GM23248 (cell line): ENCODE measurements at regions not wholly inside any gene's neighbourhood (a gene's known extent, or its start where the extent isn't known, plus 50 kb on each side); places are given as distances from the start of the nearest gene placed in this dataset.

ENCODE experiments used
- DNase-seq: peaks from one replicate; pipeline ENCODE4 v3.0.0-alpha.2; 2015
- H2AFZ ChIP-seq: fragments of 200-600 bp; sonication (generic); 2 replicates; pipeline ENCODE4 v1.6.1; 2016; ENCODE audit warnings: antibody characterized with exemption
- H3F3A ChIP-seq: fragments of 200-600 bp; sonication (generic); 2 replicates; pipeline ENCODE4 v1.6.1; 2016; ENCODE audit warnings: mild to moderate bottlenecking, antibody characterized with exemption, mixed run types; ENCODE audit not compliant: insufficient read depth
- H3K27ac ChIP-seq: fragments of 200-600 bp; sonication (generic); 2 replicates; pipeline ENCODE4 v1.5.1; 2016; ENCODE audit warnings: mild to moderate bottlenecking
- H3K27me3 ChIP-seq: fragments of 200-600 bp; sonication (generic); replicated peaks from 2 replicates; pipeline ENCODE4 v1.6.1; 2016; ENCODE audit warnings: mild to moderate bottlenecking; ENCODE audit not compliant: insufficient read depth
- H3K36me3 ChIP-seq: fragments of 200-600 bp; sonication (generic); 2 replicates; pipeline ENCODE4 v1.6.1; 2016; ENCODE audit warnings: low read depth, mild to moderate bottlenecking
- H3K4me1 ChIP-seq: fragments of 200-600 bp; sonication (generic); 2 replicates; pipeline ENCODE4 v1.6.1; 2016; ENCODE audit warnings: mild to moderate bottlenecking; ENCODE audit not compliant: insufficient read depth
- H3K4me2 ChIP-seq: fragments of 200-600 bp; sonication (generic); one replicate; pipeline ENCODE4 v1.6.1; 2016; ENCODE audit warnings: mild to moderate bottlenecking; ENCODE audit not compliant: unreplicated experiment
- H3K4me3 ChIP-seq: fragments of 200-600 bp; sonication (generic); 2 replicates; pipeline ENCODE4 v1.5.1; 2016; ENCODE audit warnings: mild to moderate bottlenecking
- H3K79me2 ChIP-seq: fragments of 200-600 bp; sonication (generic); 2 replicates; pipeline ENCODE4 v1.6.1; 2016; ENCODE audit warnings: mild to moderate bottlenecking; ENCODE audit not compliant: insufficient read depth
- H3K9ac ChIP-seq: fragments of 200-600 bp; sonication (generic); 2 replicates; pipeline ENCODE4 v1.6.1; 2016; ENCODE audit warnings: mild to moderate bottlenecking
- H3K9me2 ChIP-seq: fragments of 200-600 bp; sonication (generic); 2 replicates; pipeline ENCODE4 v1.6.1; 2016; ENCODE audit warnings: mixed run types, mild to moderate bottlenecking, moderate library complexity; ENCODE audit not compliant: insufficient read depth
- H3K9me3 ChIP-seq: fragments of 200-600 bp; sonication (generic); one replicate; pipeline ENCODE4 v1.6.1; 2017; ENCODE audit warnings: low read depth
- H4K20me1 ChIP-seq: fragments of 200-600 bp; sonication (generic); 2 replicates; pipeline ENCODE4 v1.6.0; 2016; ENCODE audit not compliant: insufficient read depth
- EZH2 ChIP-seq: fragments of 200-600 bp; sonication (generic); IDR thresholded peaks from 2 replicates; pipeline ENCODE4 v1.6.1; 2018; ENCODE audit warnings: antibody characterized with exemption, mild to moderate bottlenecking; ENCODE audit not compliant: insufficient read depth, poor library complexity, severe bottlenecking
- EZH2phosphoT487 ChIP-seq: fragments of 200-600 bp; sonication (generic); IDR thresholded peaks from 2 replicates; pipeline ENCODE4 v1.6.1; 2018; ENCODE audit warnings: antibody characterized with exemption, moderate library complexity, mild to moderate bottlenecking, low read depth; ENCODE audit not compliant: insufficient read depth
- WGBS, 2 experiments: methylation state at CpG; one replicate each; pipeline ENCODE4 v1.1.6; 2015 to 2017; ENCODE audit warnings: low lambda C conversion rate in 2 of 2, low coverage in 1 of 2; ENCODE audit errors: missing lambda C conversion rate in 2 of 2; 5-methylcytosine and 5-hydroxymethylcytosine counted together
- in situ Hi-C: fragments of 300-500 bp; cut with MboI; formaldehyde crosslinking; loops from 2 replicates; pipeline ENCODE4 v1.15.0; 2020

GRCh38 chr2:118479020-118479419, 368.4 kb downstream of the EN1 start:
- no peak for TF ChIP-seq EZH2
- TF ChIP-seq EZH2phosphoT487, result no peak
- H3K36me3 ChIP-seq, result no peaks in the 10 kb centered on the region
- H3K27me3 ChIP-seq, result peaks cover 9% of the 10 kb centered on the region
- in situ Hi-C loops, result no loop called here
- no peaks in the 10 kb centered on the region for H3K9me3 ChIP-seq
- H3K9ac ChIP-seq, result no peak overlapping the region
- H3K4me3 ChIP-seq, result no peak overlapping the region
- no peak overlapping the region for H3K27ac ChIP-seq
- no peak overlapping the region for H3K4me2 ChIP-seq
- no peaks in the 10 kb centered on the region for H3K9me2 ChIP-seq
- no peaks in the 10 kb centered on the region for H4K20me1 ChIP-seq
- no peaks in the 10 kb centered on the region; the same call in 1 of the 2 replicates for H3K4me1 ChIP-seq
- no peaks in the 10 kb centered on the region for H3K79me2 ChIP-seq
- no peak overlapping the region for H2AFZ ChIP-seq
- no peaks in the 10 kb centered on the region for H3F3A ChIP-seq
- WGBS, 2 experiments, result 85 to 89% methylated on average over 5 of the region's 5 CpGs
- no peak for DNase-seq

DNA sequence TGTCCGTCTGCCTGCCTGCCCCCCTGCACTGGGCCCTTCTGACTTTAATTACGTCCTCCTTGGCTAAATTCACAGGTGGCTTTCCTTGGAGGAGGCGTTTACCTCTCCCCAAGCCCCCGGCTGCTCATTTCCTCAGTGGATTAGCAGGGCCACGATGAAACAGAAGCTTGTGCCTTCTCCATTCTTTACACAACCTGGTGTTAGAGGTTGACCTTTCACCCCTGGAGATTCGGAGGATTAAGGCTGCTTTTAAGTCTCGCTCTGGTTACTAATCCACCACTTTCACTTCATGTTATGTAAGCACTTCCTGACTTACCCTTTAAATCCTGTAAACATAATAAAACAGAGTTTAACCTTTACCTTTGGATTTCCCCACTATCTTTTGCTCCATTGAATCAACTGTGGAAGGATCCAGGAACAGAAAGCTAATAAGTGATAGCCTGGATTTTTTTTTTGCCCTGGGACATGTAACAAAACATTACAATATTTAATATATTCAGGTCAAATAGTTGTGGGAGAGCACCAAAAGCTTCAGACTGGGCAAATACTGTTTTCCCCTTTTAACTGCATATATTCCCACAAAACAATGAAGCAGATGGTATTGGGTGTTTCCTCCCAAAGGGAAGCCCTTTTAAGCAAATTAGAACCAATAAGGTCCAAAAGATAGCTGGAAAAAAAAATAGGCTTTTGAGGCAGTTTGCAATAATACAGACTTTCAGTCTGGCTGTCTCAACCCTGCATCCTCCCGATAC, 370.2 kb downstream of the EN1 start:
- in situ Hi-C loops, result no loop called here
- 89 to 91% methylated on average over 8 of the region's 8 CpGs for WGBS, 2 experiments

GRCh38 chr2:118475622-118476205, 371.7 kb downstream of the EN1 start:
- DNase-seq, result no peak
- H3K9me2 ChIP-seq, result no peaks in the 10 kb centered on the region
- TF ChIP-seq EZH2phosphoT487 (no peak), EZH2 (no peak)
- peaks cover 6% of the 10 kb centered on the region for H3K4me1 ChIP-seq
- no peak overlapping the region for H2AFZ ChIP-seq
- H3K9ac ChIP-seq, result no peak overlapping the region
- H3K27me3 ChIP-seq, result no peaks in the 10 kb centered on the region
- WGBS, 2 experiments, result 91% methylated on average over 9 of the region's 9 CpGs
- no peak overlapping the region for H3K4me2 ChIP-seq
- H4K20me1 ChIP-seq, result no peaks in the 10 kb centered on the region
- H3K36me3 ChIP-seq, result no peaks in the 10 kb centered on the region
- H3F3A ChIP-seq, result no peaks in the 10 kb centered on the region
- no peak overlapping the region for H3K27ac ChIP-seq
- no peaks in the 10 kb centered on the region for H3K79me2 ChIP-seq
- in situ Hi-C loops, result no loop called here
- H3K4me3 ChIP-seq, result no peak overlapping the region
- no peaks in the 10 kb centered on the region for H3K9me3 ChIP-seq

More for the DNA sequence above, 370.2 kb downstream of the EN1 start:
- Histone ChIP-seq H3K27ac (no peak overlapping the region), H2AFZ (no peak overlapping the region), H3K36me3 (no peaks in the 10 kb centered on the region), H3K9ac (no peak overlapping the region), H3F3A (no peaks in the 10 kb centered on the region), H3K4me3 (no peak overlapping the region), H3K4me1 (peaks cover 6% of the 10 kb centered on the region), H3K4me2 (no peak overlapping the region), H3K27me3 (peaks cover 9% of the 10 kb centered on the region), H3K79me2 (no peaks in the 10 kb centered on the region), H3K9me2 (no peaks in the 10 kb centered on the region), H3K9me3 (no peaks in the 10 kb centered on the region), H4K20me1 (no peaks in the 10 kb centered on the region)
- DNase-seq, result no peak
- TF ChIP-seq EZH2 (no peak), EZH2phosphoT487 (no peak)

GRCh38 chr2:118474541-118474920, 372.9 kb downstream of the EN1 start:
- no peak for DNase-seq
- H3F3A ChIP-seq, result no peaks in the 10 kb centered on the region
- no peak overlapping the region for H3K4me3 ChIP-seq
- no peaks in the 10 kb centered on the region for H3K9me2 ChIP-seq
- 91 to 98% methylated on average over 3 of the region's 3 CpGs for WGBS, 2 experiments
- no peaks in the 10 kb centered on the region for H3K79me2 ChIP-seq
- H3K27ac ChIP-seq, result no peak overlapping the region
- no peaks in the 10 kb centered on the region for H3K27me3 ChIP-seq
- no peaks in the 10 kb centered on the region for H4K20me1 ChIP-seq
- TF ChIP-seq EZH2 (no peak), EZH2phosphoT487 (no peak)
- no peaks in the 10 kb centered on the region for H3K9me3 ChIP-seq
- H3K9ac ChIP-seq, result no peak overlapping the region
- no peak overlapping the region for H3K4me2 ChIP-seq
- no peak overlapping the region for H2AFZ ChIP-seq
- no peaks in the 10 kb centered on the region for H3K36me3 ChIP-seq
- H3K4me1 ChIP-seq, result peaks cover 6% of the 10 kb centered on the region
- in situ Hi-C loops, result no loop called here
